GM18505 (cell line): ENCODE measurements at regions not wholly inside any gene's neighbourhood (a gene's known extent, or its start where the extent isn't known, plus 50 kb on each side); places are given as distances from the start of the nearest gene placed in this dataset.
"Not testable (repeated sequence)": the region's sequence is repeated elsewhere in the genome, so short reads cannot be mapped to it uniquely, and the experiment has no call there.

Experiments used
- ATAC-seq: cut with Tn5 transposase; IDR thresholded peaks from one replicate; pipeline ENCODE4 v1.9.1; 2021; ENCODE audit not compliant: unreplicated experiment
- POLR2A ChIP-seq: IDR thresholded peaks from 4 replicates; pipeline ENCODE4 v1.6.1; 2011; ENCODE audit warnings: borderline replicate concordance; ENCODE audit not compliant: insufficient read depth, insufficient read length; ENCODE audit errors: extremely low read depth

DNA sequence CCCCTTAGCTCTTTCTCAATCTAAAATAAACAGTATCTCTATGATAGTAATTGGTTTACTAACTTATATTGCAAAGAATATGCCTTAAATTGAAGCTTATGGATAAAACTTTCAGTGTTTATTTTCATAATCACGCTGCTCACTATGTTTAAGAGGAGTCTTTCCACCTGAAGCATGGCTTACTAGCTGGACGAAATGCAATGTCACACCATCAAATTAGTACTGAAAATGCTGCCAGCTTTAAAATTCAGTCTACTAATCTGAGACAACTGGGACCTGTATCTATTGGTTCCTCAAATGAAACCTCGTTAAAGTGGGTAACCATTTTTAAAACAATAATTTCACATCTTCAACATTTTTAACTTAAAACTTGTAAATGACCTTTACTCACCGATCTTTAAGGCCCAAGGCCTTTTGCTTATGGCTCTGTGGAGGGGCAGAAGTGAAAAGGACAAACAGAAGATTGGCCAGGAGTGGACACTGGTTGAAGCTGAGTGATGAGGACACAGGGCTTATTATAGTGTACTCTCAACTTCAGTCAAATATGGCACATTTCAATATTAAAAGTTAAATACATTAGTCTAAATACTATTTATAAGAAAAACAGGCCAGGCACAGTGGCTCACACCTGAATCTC lies 212.8 kb upstream of the WSB1 start:
- ATAC-seq: no peak
- no peak for TF ChIP-seq POLR2A

DNA sequence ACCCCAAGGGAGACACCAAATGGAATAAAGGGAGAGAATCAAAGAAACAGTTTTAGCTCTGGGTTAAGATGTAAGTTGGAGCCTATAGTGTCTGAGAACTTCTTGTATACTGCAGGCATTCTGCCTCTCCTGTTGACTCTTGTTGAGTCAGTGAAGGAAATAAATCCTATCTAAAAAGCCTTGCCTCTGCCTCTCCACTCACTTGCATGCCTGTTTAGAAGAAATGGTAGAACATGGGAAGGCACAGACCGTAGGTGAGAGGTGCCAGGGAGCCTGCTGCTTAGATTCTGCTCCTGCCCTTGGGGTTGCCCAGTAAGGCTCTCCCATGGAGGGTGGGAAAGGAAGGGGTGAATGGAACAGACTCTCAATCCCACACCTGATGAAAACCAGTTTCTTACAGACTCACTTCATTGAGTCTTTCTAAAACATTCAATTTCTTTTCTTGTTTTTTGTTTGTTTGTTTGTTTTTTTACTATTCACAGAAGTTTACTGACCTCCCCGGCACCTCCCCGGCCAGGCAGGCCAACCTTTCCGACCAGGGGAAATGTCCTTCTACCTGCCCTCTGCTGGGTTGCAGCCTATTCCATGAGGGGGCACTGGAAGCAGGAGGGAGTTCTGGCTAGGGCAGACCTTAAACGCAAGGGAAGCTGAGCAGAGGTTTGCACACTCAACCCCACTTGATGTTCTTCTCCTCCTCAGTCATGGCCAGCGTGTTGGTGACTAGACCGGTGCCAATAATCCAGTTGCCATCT lies 211.7 kb upstream of the WSB1 start:
- no peak for TF ChIP-seq POLR2A
- no peak for ATAC-seq

DNA sequence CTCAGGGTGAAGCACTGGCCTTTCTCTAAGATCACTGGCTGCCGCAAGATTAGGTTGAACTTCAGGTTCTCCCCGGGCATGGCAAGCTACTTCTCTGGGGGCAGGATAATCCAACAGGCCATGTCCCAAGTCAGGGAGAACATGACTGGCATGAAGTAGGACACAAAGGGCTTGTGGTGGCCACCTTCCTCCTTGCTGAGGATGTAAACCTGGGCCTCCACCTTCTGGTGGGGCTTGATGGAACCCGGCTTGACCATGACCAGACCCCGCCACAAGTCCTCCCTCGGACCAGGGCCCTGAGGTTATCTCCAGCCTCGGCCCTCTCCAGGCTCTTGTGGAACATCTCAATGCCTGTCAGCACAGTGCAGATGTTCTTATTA lies 211.1 kb upstream of the WSB1 start:
- ATAC-seq: no peak
- TF ChIP-seq POLR2A: no peak

DNA sequence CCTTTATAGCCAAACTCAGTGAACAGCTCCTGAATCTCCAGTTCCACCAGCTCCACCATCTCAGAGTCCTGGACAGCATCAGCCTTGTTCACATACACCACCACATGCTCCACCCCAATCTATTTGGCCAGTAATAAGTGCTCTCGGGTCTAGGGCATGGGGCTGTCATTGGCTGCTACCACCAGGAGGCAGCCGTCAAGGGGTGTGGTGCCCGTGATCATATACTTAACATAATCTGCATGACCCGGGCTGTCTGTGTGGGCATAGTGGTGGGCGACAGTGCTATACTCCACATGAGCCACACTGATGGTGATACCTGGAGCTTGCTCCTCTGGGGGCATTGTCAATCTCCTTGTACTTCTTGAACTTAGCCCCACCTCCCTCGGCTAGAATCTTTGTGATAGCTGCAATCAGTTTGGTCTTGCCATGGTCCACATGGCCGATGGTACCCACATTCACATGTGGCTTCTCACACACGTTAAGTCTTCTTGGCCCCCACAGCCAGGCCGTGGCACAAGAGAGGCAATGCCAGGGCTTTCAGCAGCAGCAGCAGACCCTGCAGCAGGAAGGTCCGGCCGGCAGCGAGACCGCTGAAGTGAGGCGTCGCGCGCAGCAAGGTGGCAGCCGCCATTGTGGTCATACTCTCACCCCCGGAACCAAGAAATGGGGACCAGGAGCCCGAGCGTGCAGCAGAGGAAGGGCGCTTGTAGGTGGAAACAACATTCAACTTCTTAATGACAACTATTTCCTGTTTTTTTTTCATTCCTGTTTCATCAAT lies 210.3 kb upstream of the WSB1 start:
- ATAC-seq: no peak
- TF ChIP-seq POLR2A: no peak

DNA sequence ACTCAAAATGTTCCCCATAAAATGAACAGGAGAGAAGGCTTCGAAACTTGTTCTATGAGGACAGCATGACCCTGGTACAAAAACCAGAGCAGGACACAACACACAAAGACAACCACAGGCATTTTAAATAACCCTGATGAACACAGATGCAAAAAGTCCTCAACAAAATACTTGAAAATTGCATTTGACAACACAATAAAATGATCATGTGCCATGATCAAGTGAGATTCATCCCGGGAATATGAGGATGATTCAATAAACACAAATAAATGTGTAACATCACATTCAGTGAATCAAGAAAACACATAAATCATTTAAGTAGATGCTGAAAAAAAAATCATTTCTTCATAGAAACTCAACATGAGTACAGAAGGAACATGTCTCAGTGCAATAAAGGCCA lies 208.4 kb upstream of the WSB1 start:
- ATAC-seq: no peak
- TF ChIP-seq POLR2A: no peak

DNA sequence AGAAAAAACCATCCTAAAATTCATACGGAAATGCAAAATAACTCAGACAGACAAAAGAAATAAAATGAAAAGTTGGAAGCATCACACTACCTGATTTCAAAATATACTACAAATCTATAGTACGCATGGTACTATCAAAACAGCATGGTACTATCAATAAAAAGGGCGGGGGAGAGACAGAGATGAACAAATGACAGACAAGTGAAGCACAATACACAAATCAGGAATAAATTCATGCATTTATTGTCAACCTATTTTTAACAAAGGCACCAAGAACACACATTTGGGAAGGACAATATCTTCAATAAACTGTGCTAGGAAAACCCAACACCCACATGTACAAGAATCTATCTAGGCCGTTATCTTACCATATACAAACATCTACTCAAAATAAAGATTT lies 207.4 kb upstream of the WSB1 start:
- ATAC-seq: no peak
- no peak for TF ChIP-seq POLR2A

DNA sequence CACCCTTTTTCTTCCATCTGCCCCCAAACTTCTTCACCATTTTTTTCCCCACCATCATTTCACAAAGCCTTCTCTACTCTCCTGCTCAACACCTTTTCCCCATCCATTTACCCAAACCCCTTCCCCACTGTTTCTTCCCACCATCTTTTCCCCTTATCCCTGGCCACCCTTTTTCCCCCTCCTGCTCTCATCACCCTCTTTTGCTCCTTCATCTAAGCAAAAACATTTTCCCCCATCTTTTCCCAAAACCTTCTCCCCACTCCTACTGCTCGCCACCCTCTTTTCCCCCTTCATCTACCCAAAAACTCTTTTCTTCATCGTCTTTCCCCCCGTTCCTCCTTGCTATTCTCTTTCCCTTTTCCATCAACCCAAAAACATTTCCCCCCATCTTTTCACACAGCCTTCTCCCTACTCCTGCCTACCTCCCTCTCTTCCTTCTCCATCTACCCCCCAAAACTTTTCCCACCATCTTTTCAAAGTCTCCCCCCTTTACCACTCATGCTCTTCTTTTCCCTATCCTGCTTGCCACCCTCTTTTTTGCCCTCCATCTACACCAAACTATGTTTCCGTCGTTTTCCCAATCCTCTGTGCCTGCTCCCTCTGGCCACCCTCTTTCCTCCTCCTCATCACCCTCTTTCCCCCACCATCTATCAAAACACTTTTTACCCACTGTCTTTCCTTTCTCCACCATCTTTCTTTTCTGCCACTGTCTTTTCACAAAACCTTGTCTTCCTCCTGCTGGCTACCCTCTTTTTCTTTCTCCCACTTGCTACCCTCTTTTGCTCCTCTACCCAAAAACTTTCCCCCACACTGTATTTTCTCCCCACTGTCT lies 205.8 kb upstream of the WSB1 start:
- ATAC-seq: no peak
- TF ChIP-seq POLR2A: no peak

DNA sequence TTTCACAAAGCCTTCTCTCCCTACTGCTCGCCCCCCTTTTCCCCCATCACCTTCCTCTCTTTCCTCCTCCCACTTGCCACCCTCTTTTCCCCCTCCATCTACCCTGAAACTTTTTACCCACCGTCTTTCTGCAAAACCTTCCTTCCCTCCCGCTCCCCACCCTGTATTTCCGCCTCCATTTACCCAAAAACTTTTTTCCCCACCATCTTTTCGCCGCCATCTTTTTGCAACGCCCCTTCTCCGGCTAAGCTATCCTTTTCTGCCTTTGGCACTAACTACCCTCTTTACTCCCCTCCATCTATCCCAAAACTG lies 205.2 kb upstream of the WSB1 start:
- no peak for ATAC-seq
- TF ChIP-seq POLR2A: no peak

DNA sequence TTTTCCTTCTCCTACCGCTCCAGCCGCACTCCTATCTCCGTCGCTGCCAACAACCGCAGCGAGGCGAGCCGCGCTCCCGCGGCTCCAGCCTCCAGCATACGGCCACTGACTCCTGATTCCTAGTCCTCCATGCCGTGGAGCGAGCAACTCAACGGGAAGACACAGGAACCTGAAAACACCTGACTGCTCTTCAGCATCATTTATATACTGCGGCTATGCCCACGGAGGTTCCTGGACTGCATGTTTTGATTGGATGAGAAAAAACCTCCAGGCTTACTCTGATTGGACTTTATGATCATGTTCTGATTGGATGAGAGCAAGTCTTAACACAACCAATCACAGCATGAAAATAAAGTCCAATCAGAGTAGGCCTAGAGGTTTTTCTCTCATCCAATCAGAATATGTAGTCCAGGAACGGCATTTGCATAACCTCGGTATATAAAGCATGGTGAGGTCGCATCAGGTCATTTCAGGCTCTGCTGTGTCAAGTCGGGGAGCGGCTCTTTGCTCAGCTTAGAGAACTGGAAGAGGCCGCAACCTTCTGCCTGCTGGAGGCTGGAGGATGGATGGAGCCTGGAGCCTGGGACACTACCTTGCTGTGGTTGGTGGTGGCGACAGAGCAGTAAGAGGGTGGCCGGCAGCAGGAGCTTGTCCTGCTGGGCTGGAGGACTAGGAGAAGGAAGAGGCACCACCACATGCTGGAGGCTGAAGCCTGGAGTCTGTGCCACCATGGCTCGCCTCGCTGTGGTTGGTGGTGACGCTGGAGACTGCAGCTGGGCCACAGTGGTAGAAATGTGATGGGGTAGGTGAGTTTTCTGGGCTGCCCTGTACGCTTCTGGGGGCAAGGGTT lies 204.6 kb upstream of the WSB1 start:
- not testable (repeated sequence) for ATAC-seq

DNA sequence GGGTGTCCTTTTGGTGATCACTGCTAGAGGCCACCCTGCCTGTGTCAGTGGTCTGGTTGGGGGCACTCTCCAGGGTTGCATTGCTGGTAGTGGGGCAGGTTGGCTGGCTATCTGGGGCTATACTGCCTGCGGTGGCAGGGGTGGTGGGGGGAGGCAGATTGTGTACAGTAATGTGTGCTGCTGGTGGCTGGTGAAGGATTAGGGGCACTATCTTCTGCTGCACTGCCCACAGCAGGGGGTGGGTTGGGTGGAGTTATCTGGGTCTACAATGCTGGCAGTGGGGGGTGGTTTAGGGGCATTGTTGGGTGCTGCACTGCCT lies 204.0 kb upstream of the WSB1 start:
- ATAC-seq: no peak
- no peak for TF ChIP-seq POLR2A

DNA sequence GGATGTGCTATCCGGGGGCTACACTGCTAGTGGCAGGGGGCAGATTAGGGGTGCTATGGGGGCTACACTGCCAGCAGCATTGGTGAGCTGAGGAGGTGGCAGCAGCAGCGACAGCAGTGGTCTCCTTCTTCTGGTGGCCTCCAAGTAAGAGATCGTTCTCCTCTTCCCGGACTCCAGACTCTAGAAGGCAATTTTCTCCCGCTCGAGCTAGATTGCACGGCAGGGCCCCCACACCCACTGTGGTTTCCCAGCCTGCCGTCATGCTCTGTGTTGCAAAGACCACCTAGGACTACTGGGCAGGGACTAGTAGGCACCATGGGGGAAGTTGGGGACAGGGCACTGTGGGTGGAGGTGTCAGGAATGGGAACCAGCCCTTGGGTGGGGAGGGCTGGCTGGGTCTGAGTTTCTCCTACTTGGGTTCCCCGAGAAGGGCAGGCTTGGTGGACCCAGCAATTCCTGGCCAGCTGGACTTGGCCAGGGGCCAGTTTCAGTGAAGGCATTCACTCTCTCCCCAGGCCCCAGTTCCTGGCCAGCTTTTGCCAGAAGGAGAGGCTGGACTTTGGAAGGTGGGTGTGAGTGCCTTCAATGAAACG lies 203.4 kb upstream of the WSB1 start:
- not testable (repeated sequence) for ATAC-seq

DNA sequence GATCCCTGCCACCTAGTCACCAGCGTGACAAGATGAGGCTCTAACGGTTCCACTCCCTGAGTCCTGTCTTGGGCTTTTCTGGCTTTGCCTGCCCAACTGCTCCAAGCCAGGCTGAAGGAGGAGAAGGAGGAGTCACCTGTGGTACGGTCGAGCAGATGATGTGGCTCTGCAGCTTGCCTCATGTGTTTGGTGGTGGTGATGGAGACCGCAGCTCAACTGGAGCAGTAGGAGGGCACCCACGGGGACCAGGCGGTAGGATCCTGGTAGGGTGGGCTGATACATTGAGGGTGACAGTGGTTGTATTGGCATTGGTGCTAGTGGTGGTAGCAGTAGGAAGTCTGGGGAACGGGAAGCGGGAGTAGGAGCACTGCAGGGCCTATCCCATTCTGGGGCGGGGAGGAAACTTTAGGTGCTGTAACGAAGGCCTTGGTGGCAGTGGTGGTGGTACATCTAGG lies 202.8 kb upstream of the WSB1 start:
- TF ChIP-seq POLR2A: no peak
- ATAC-seq: no peak

DNA sequence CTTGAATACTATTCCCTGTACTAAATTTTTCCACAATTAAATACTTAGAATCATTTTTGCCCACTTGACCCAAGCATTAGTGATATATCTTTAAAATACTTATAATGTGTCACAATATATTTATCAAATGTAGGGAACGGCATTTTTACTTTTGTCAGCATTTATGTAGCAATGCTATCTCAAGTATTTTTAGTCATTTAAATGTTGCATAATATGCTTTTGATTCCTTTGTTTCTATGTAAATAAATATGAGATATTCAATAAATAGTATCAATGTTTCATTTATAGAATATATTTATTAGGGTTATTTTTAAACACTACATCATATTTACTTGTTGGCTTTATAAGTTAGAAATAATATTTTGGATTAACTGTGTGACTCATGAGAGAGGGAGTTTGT lies 199.7 kb upstream of the WSB1 start:
- not testable (repeated sequence) for ATAC-seq

DNA sequence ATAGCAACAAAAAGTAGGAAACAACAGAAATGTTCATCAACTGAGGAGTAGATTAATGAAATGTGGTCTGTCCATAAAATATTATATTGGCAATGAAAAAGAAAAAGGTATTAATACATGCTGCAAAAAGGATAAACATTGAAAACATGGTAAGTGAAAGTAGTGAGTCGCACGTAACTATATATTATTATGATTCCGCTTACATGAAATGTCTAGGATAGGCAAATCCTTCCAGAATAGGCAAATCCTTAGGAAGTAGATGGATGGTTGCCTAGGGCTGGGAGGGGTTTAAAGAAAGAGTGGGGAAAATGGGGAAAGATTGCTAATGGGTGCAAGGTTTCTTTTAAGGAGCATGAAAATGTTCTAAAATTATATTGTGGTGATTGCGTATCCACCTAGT lies 198.1 kb upstream of the WSB1 start:
- not testable (repeated sequence) for ATAC-seq

DNA sequence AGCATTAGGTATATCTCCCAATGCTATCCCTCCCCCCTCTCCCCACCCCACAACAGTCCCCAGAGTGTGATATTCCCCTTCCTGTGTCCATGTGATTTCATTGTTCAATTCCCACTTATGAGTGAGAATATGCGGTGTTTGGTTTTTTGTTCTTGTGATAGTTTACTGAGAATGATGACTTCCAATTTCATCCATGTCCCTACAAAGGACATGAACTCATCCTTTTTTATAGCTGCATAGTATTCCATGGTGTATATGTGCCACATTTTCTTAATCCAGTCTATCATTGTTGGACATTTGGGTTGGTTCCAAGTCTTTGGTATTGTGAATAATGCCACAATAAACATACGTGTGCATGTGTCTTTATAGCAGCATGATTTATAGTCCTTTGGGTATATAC lies 194.6 kb upstream of the WSB1 start:
- not testable (repeated sequence) for ATAC-seq

DNA sequence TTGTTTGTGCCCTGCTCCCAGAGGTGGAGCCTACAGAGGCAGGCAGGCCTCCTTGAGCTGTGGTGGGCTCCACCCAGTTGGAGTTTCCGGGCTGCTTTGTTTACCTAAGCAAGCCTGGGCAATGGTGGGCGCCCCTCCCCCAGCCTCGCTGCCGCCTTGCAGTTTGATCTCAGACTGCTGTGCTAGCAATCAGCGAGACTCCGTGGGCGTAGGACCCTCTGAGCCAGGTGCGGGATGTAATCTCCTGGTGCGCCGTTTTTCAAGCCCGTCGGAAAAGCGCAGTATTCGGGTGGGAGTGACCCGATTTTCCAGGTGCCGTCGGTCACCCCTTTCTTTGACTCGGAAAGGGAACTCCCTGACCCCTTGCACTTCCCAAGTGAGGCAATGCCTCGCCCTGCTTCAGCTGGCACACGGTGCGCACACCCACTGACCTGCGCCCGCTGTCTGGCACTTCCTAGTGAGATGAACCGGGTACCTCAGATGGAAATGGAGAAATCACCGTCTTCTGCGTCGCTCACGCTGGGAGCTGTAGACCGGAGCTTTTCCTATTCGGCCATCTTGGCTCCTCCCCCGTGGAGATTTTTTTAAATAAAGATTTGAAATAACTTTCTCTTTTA lies 189.2 kb upstream of the WSB1 start:
- ATAC-seq: not testable (repeated sequence)
